ENCODE measurements at regions not wholly inside any gene's neighbourhood (a gene's known extent, or its start where the extent isn't known, plus 50 kb on each side); places are given as distances from the start of the nearest gene placed in this dataset.

GRCh38 chr3:81932681-81933080 is 171.2 kb upstream of the GBE1 start:
- no peak for DNase-seq
- intact Hi-C loops (cut with DNase I): no loop called here
- H3K4me1 ChIP-seq: no peaks in the 10 kb centered on the region
- no peaks in the 10 kb centered on the region for H3K36me3 ChIP-seq
- TF ChIP-seq, protein P1, sequence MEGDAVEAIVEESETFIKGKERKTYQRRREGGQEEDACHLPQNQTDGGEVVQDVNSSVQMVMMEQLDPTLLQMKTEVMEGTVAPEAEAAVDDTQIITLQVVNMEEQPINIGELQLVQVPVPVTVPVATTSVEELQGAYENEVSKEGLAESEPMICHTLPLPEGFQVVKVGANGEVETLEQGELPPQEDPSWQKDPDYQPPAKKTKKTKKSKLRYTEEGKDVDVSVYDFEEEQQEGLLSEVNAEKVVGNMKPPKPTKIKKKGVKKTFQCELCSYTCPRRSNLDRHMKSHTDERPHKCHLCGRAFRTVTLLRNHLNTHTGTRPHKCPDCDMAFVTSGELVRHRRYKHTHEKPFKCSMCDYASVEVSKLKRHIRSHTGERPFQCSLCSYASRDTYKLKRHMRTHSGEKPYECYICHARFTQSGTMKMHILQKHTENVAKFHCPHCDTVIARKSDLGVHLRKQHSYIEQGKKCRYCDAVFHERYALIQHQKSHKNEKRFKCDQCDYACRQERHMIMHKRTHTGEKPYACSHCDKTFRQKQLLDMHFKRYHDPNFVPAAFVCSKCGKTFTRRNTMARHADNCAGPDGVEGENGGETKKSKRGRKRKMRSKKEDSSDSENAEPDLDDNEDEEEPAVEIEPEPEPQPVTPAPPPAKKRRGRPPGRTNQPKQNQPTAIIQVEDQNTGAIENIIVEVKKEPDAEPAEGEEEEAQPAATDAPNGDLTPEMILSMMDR (IDR thresholded peaks at IDR 0.05): no peak
- no peaks in the 10 kb centered on the region for H3K27me3 ChIP-seq (ENCODE audit: low read depth)
- ATAC-seq: no peak
- no peak overlapping the region for H3K27ac ChIP-seq
- H3K9me3 ChIP-seq: no peaks in the 10 kb centered on the region
- H3K4me3 ChIP-seq: no peak overlapping the region

GRCh38 chr3:81931265-81932251 is 170.1 kb upstream of the GBE1 start:
- intact Hi-C loops (cut with DNase I): no loop called here
- Histone ChIP-seq H3K27ac (no peak overlapping the region), H3K4me1 (no peaks in the 10 kb centered on the region), H3K27me3 (ENCODE audit: low read depth) (no peaks in the 10 kb centered on the region), H3K36me3 (no peaks in the 10 kb centered on the region), H3K9me3 (no peaks in the 10 kb centered on the region), H3K4me3 (no peak overlapping the region)
- TF ChIP-seq, protein P1 (IDR thresholded peaks at IDR 0.05): no peak
- no peak for DNase-seq
- ATAC-seq: no peak

GRCh38 chr3:81929697-81930096 is 168.3 kb upstream of the GBE1 start:
- no peak for ATAC-seq
- H3K9me3 ChIP-seq: no peaks in the 10 kb centered on the region
- no peak for DNase-seq
- H3K27me3 ChIP-seq (ENCODE audit: low read depth): no peaks in the 10 kb centered on the region
- TF ChIP-seq, protein P1 (IDR thresholded peaks at IDR 0.05): no peak
- H3K4me1 ChIP-seq: no peaks in the 10 kb centered on the region
- H3K36me3 ChIP-seq: no peaks in the 10 kb centered on the region
- intact Hi-C loops (cut with DNase I): no loop called here
- H3K4me3 ChIP-seq: no peak overlapping the region
- H3K27ac ChIP-seq: no peak overlapping the region

GRCh38 chr3:81927811-81928210 is 166.4 kb upstream of the GBE1 start:
- H3K36me3 ChIP-seq: no peaks in the 10 kb centered on the region
- no peaks in the 10 kb centered on the region for H3K27me3 ChIP-seq (ENCODE audit: low read depth)
- no peaks in the 10 kb centered on the region for H3K4me1 ChIP-seq
- H3K27ac ChIP-seq: no peak overlapping the region
- intact Hi-C loops (cut with DNase I): no loop called here
- no peak overlapping the region for H3K4me3 ChIP-seq
- H3K9me3 ChIP-seq: no peaks in the 10 kb centered on the region
- ATAC-seq: no peak
- TF ChIP-seq, protein P1 (IDR thresholded peaks at IDR 0.05): no peak
- DNase-seq: no peak

- no peaks in the 10 kb centered on the region for H3K36me3 ChIP-seq
- ATAC-seq: no peak
- intact Hi-C loops (cut with DNase I): no loop called here
- H3K4me1 ChIP-seq: no peaks in the 10 kb centered on the region
- no peaks in the 10 kb centered on the region for H3K27me3 ChIP-seq (ENCODE audit: low read depth)
- no peak for DNase-seq
- H3K4me3 ChIP-seq: no peak overlapping the region
- H3K9me3 ChIP-seq: no peaks in the 10 kb centered on the region
- H3K27ac ChIP-seq: no peak overlapping the region
- TF ChIP-seq, protein P1 (IDR thresholded peaks at IDR 0.05): no peak
Observed at GRCh38 chr3:81925385-81925784, 163.9 kb upstream of the GBE1 start.
